ENCODE measurements at regions not wholly inside any gene's neighbourhood (a gene's known extent, or its start where the extent isn't known, plus 50 kb on each side); places are given as distances from the start of the nearest gene placed in this dataset.

DNA sequence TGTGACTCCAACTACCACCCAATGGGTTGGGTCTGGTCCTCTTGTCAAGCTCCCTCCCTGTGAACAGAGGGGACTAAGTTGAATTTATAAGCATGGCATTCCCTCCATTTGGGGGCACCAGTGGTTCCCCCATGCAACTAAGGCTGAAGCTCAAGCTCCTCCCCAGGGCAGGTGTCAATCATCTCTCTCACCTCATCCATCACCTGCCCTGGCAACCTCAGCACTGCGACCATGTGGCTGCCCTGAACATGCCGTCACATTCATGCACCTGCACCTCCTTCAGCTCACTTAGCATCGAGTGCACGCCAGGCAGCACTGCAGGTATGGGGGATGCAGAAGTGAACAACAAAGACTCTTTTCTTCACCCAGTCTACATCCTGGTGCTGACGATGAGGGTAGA, 799.3 kb downstream of the TBC1D22A start:
- ATAC-seq (ENCODE audit: low FRiP score) (no peak), DNase-seq (ENCODE audit: low spot score) (no peak)
- no peak for TF ChIP-seq CTCF (IDR thresholded peaks at IDR 0.05)

GRCh38 chr22:47561115-47561675, 798.7 kb downstream of the TBC1D22A start:
- ATAC-seq (ENCODE audit: low FRiP score): no peak
- no peak for TF ChIP-seq CTCF (IDR thresholded peaks at IDR 0.05)
- no peak for DNase-seq (ENCODE audit: low spot score)

DNA sequence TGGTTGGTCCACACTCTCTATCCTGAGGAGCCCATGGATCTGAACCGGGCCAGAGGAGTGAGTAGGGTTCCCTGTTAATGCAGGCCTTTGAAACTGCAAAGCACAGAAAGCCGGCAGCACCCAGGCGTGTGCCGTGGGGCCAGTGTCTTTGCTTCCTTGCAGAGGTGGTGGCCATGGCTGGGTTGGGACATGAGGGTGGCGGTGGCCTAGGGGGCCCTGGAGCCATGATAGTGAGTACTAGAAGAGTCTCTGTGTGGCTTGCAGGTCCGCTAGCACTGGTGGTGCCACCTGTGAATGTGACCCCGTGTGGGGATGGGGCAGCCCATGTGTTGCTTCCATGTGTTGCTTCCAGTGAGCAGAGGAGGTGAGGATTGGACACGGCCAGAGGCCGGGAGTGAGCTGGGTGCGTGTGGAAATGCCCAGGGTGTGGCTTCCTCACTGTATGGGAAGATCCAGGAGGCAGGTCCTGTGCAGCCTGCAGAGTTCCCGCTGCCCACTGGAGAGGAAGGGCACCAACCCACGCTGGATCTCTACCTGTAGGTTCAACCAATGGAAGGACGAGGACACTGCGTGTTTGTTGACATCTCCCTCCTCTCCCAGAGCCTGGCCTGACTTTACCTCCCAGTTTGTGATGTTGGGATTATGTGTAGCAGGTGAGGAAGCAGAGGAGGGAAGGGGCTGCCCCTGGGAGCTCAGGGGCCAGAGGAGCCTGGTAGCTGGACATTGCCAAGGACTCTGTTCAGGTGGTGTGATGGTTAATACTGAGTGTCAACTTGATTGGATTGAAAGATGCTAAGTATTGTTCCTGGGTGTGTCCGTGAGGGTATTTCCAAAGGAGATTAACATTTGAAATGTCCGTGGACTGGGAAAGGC, 796.6 kb downstream of the TBC1D22A start:
- ATAC-seq (ENCODE audit: low FRiP score) (no peak), DNase-seq (ENCODE audit: low spot score) (no peak)
- no peak for TF ChIP-seq CTCF (IDR thresholded peaks at IDR 0.05)

DNA sequence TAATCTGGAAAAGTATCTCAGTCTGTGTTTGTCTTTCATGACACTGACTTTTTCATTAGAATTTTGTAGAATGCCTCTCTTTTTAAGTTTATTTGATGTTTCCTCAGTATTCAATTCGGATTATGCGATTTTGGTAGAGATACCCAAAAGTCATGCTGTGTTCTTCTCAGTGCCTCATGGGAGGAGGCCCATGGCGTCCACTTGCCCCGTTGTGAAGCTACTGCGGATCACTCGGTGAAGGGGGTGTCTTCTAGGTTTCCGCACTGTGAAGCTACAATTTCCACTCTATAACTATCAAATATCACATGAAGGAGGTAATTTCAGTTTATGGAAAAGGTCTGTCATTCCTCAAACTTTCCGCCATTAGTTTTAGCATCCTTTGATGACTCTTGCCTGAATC, 794.0 kb downstream of the TBC1D22A start:
- no peak for TF ChIP-seq CTCF (IDR thresholded peaks at IDR 0.05)
- ATAC-seq (ENCODE audit: low FRiP score) (no peak), DNase-seq (ENCODE audit: low spot score) (no peak)

DNA sequence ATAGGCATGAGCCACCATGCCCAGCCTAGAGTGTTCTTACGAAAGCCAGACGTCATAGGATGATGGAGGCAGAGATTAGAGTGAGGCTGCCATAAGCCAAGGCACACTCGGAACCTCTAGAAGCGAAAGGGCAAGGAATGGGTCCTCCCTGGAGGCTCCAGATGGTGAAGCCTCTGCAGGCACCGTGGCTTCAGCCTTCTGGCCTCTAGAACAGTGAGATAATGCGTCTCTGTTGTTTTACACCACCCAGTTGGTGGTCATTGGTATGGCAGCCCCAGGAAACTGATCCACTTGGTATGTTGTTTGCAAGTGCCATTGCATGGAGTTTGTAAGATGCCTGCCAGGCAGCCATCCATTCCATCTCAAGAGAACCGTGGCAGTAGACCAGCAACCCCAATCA, 791.0 kb downstream of the TBC1D22A start:
- TF ChIP-seq CTCF (IDR thresholded peaks at IDR 0.05): no peak
- no peak for DNase-seq (ENCODE audit: low spot score)
- no peak for ATAC-seq (ENCODE audit: low FRiP score)

DNA sequence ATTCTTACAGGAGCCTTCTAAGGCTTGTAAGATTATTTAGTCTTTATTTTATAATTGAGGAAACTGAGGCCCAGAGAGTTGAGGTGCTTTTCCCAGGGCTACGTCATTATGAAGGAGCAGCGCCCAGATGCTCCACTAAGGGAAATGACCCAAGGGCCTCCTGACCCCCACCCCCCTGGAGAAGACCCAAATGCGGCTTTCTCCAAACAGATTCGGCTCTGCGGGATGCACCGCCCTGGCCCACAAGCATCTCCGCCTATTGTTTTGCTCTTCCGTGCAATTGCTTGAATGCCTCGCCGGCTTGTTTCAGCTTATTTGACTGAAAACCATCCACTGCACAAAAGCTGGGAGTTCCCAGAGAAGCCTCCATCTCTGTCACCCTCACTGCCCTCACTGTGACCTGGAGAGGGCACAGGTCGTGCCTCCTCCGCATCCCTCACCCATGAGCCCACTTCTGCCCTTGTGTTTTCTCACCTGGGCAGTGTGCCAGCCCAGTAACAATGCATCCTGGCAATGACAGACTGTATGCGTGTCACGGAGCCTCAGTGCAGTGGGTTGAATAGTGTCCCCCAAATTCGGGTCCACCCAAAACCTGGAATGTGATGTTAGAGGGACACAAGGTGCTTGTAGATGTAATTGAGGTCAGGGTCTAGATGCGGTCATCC, 790.2 kb downstream of the TBC1D22A start:
- DNase-seq (ENCODE audit: low spot score) (no peak), ATAC-seq (ENCODE audit: low FRiP score) (no peak)
- TF ChIP-seq CTCF (IDR thresholded peaks at IDR 0.05): no peak

Measured in omental fat pad (tissue), 3 donors.